ENCODE measurements at regions not wholly inside any gene's neighbourhood (a gene's known extent, or its start where the extent isn't known, plus 50 kb on each side); places are given as distances from the start of the nearest gene placed in this dataset.

DNA sequence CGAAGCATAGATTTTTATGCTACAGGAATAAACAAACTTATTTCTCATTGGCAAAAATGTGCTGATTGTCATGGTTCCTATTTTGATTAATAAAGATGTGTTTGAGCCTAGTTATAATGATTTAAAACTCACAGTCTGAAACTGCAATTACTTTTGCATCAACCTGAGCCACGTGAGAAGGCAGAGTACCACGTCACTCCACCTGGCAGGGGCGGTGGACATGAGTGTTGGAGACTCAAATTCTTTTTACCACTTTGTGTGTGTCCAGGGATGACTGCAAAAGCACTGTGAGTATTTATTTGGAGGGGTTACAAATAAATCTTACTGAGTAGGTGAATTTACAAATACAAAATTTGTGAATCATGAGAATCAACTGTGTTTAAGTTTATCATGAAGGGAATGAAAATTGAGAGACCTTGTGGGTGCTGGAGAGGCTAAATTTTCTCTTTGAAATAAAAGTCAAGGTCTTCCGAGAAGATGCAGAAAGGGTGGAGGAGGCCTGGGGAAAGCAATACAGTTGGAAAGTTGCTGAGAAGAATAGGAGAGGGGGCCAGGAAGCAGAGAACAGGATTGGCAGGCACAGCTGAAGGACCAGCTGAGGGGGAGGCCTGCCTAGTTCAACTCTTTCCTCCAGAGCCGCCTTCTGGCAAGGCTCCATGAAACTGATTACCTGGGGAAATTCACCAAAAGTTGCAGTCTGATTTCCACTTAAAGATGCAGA, 316.4 kb downstream of the MYCN start:
- Histone ChIP-seq H3K27me3 (no peaks in the 10 kb centered on the region), H3K36me3 (no peaks in the 10 kb centered on the region), H3K4me3 (no peak overlapping the region), H3K4me1 (no peaks in the 10 kb centered on the region), H3K9me3 (no peaks in the 10 kb centered on the region), H3K27ac (no peak overlapping the region)
- no peak for DNase-seq (ENCODE audit: extremely low spot score in 2 of 2)
- TF ChIP-seq POLR2A (IDR thresholded peaks at IDR 0.05) (no peak), POLR2AphosphoS5 (IDR thresholded peaks at IDR 0.05; ENCODE audit: insufficient read depth in 1 of 2, low read depth in 1 of 2) (no peak)
- TF ChIP-seq, protein P1, sequence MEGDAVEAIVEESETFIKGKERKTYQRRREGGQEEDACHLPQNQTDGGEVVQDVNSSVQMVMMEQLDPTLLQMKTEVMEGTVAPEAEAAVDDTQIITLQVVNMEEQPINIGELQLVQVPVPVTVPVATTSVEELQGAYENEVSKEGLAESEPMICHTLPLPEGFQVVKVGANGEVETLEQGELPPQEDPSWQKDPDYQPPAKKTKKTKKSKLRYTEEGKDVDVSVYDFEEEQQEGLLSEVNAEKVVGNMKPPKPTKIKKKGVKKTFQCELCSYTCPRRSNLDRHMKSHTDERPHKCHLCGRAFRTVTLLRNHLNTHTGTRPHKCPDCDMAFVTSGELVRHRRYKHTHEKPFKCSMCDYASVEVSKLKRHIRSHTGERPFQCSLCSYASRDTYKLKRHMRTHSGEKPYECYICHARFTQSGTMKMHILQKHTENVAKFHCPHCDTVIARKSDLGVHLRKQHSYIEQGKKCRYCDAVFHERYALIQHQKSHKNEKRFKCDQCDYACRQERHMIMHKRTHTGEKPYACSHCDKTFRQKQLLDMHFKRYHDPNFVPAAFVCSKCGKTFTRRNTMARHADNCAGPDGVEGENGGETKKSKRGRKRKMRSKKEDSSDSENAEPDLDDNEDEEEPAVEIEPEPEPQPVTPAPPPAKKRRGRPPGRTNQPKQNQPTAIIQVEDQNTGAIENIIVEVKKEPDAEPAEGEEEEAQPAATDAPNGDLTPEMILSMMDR (IDR thresholded peaks at IDR 0.05) = no peak
- intact Hi-C loops (cut with DNase I) = no loop called here

DNA sequence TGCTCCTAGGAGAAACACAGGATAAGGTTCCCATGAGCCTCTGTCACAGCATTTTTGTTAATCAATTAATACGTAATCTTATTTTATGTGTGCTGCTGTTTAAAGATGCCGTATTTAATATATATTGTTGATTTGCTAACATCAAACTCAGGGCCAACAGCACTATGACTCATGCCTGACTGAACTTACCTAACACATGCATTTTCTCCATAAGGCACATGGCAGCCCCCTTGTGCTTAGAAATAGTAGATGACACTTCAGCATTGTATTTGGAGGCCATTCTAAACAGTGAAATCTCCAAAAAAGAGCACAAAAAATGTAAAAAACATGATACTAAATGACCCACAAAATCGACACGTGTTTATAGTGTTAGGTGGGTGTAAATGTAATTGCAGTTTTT, 314.8 kb downstream of the MYCN start:
- Histone ChIP-seq H3K4me1 (no peaks in the 10 kb centered on the region), H3K27ac (no peak overlapping the region), H3K4me3 (no peak overlapping the region), H3K36me3 (no peaks in the 10 kb centered on the region), H3K27me3 (no peaks in the 10 kb centered on the region), H3K9me3 (no peaks in the 10 kb centered on the region)
- intact Hi-C loops (cut with DNase I) = no loop called here
- TF ChIP-seq POLR2A (IDR thresholded peaks at IDR 0.05) (no peak), POLR2AphosphoS5 (IDR thresholded peaks at IDR 0.05; ENCODE audit: insufficient read depth in 1 of 2, low read depth in 1 of 2) (no peak)
- TF ChIP-seq, protein P1 (IDR thresholded peaks at IDR 0.05) = no peak
- no peak for DNase-seq (ENCODE audit: extremely low spot score in 2 of 2)

DNA sequence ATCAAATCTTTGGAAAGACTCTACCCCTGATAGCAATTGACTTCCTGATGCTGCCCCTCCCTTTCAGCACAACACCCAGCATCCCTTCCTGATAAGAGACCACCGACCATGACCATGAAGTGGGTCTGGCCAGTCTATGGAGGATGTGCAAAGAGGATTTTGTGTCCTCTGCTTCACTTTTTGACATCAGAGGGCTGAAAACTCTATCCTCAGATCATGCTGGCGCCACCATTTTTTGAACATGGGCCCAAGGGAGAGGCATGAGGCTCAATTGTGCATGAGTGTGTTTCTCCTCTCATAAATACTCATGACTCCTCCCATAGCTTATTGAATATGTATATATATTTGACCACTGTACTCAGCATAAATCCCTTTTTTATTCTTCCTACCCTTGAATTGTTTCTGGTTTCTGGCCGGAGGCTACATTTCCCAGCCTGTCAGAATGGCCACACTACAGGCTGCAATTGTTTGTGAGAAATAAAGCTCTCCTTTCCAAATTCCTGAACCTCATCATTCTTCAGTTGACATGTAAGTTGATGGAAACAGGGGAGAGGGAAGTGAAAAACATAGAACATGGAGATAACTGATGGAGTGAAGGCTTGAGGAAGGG, 314.1 kb downstream of the MYCN start:
- Histone ChIP-seq H3K27ac (no peak overlapping the region), H3K4me1 (no peaks in the 10 kb centered on the region), H3K9me3 (no peaks in the 10 kb centered on the region), H3K27me3 (no peaks in the 10 kb centered on the region), H3K36me3 (no peaks in the 10 kb centered on the region), H3K4me3 (no peak overlapping the region)
- DNase-seq (ENCODE audit: extremely low spot score in 2 of 2) = peak in 1 of 2 donors; percentile 32
- TF ChIP-seq POLR2AphosphoS5 (IDR thresholded peaks at IDR 0.05; ENCODE audit: insufficient read depth in 1 of 2, low read depth in 1 of 2) = no peak
- TF ChIP-seq, protein P1 (IDR thresholded peaks at IDR 0.05) = no peak
- no peak for TF ChIP-seq POLR2A (IDR thresholded peaks at IDR 0.05)
- intact Hi-C loops (cut with DNase I) = no loop called here

DNA sequence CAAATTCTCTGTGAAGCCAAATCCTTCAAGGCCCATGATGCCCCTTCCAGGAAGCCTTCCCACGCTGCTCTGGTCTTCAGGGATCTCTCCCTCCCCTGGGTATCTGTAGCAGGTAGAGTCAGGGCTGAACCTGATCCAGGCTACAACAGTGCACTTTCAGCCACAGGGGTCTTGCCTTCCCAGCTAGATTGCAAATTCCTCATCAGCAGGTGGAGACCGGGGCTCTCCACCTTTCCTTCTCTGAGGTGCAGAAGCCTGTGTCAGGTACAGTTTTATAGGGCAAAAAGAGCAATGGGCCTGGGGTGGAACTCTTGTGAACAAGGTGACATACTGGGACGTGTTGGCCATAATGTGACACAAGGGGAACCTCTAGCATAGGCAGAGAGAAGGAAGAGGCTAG, 312.9 kb downstream of the MYCN start:
- H3K9me3 ChIP-seq = no peaks in the 10 kb centered on the region
- no peak overlapping the region for H3K4me3 ChIP-seq
- no peak for TF ChIP-seq POLR2A (IDR thresholded peaks at IDR 0.05)
- TF ChIP-seq POLR2AphosphoS5 (IDR thresholded peaks at IDR 0.05; ENCODE audit: insufficient read depth in 1 of 2, low read depth in 1 of 2) = no peak
- TF ChIP-seq, protein P1 (IDR thresholded peaks at IDR 0.05) = no peak
- H3K27ac ChIP-seq = no peak overlapping the region
- intact Hi-C loops (cut with DNase I) = no loop called here
- H3K36me3 ChIP-seq = no peaks in the 10 kb centered on the region
- peak in 1 of 2 donors; percentile 72 for DNase-seq (ENCODE audit: extremely low spot score in 2 of 2)
- no peaks in the 10 kb centered on the region for H3K27me3 ChIP-seq
- H3K4me1 ChIP-seq = no peaks in the 10 kb centered on the region

DNA sequence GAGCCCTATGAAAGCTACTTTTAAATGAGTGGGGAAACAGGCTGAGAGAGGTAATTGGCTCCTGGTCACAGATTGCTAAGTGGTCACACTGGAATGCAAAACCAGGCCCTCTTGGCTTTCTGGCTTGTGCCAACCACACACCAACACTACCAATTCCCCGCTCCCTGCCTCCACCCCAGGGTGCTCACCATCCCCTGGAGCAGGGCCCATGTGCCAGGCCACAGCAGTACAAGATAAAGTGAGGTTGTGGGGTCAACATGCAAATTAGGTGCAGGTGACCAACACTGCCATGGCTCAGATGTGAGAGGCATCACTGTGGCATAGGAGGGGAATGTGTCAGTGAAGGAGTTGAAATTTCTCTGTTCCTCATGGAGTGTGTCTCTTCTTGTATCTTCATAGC, 312.5 kb downstream of the MYCN start:
- intact Hi-C loops (cut with DNase I) = no loop called here
- TF ChIP-seq POLR2A (IDR thresholded peaks at IDR 0.05) (no peak), POLR2AphosphoS5 (IDR thresholded peaks at IDR 0.05; ENCODE audit: insufficient read depth in 1 of 2, low read depth in 1 of 2) (no peak)
- TF ChIP-seq, protein P1 (IDR thresholded peaks at IDR 0.05) = no peak
- no peaks in the 10 kb centered on the region for H3K27me3 ChIP-seq

More for the DNA sequence above, 312.5 kb downstream of the MYCN start:
- H3K9me3 ChIP-seq = no peaks in the 10 kb centered on the region
- no peak overlapping the region for H3K27ac ChIP-seq
- H3K4me3 ChIP-seq = no peak overlapping the region
- peak in 1 of 2 donors; percentile 74 for DNase-seq (ENCODE audit: extremely low spot score in 2 of 2)
- no peaks in the 10 kb centered on the region for H3K36me3 ChIP-seq
- no peaks in the 10 kb centered on the region for H3K4me1 ChIP-seq
